ENCODE measurements at regions not wholly inside any gene's neighbourhood (a gene's known extent, or its start where the extent isn't known, plus 50 kb on each side); places are given as distances from the start of the nearest gene placed in this dataset.

DNA sequence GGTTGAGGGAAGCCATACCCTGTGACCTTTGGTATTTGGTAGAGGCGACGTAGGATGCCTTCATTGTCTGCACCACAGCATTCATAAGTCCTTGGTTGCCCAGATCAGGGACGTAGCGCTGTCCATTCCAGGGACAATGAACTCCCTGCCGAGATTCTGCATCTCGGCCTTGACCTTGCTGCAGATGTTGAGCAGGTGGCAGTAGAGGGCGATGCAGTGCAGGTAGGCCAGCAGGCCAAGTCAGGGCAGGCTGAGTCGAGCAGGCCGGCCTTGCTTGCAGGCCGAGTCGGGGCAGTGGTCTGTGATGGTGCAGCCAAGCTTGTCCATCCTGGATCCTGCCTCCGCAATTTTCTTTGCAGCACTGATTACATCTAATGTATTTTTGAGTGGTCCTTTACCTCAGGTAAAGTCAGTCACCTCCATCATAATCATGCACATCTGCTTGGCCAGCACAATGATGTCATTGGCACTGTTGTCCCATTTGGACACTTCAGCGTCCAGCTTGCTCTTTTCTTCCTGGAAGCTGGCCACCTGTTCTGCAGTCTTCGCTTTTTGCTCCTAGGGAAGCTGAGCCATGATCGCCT, 93.4 kb upstream of the CCDC112 start:
- TF ChIP-seq POLR2A (IDR thresholded peaks at IDR 0.05) = no peak
- TF ChIP-seq, protein P1, sequence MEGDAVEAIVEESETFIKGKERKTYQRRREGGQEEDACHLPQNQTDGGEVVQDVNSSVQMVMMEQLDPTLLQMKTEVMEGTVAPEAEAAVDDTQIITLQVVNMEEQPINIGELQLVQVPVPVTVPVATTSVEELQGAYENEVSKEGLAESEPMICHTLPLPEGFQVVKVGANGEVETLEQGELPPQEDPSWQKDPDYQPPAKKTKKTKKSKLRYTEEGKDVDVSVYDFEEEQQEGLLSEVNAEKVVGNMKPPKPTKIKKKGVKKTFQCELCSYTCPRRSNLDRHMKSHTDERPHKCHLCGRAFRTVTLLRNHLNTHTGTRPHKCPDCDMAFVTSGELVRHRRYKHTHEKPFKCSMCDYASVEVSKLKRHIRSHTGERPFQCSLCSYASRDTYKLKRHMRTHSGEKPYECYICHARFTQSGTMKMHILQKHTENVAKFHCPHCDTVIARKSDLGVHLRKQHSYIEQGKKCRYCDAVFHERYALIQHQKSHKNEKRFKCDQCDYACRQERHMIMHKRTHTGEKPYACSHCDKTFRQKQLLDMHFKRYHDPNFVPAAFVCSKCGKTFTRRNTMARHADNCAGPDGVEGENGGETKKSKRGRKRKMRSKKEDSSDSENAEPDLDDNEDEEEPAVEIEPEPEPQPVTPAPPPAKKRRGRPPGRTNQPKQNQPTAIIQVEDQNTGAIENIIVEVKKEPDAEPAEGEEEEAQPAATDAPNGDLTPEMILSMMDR (IDR thresholded peaks at IDR 0.05 in 4 of 5, conservative IDR thresholded peaks at IDR 0.05 in 1 of 5) = no peak
